IPS-15b (cell line): ENCODE measurements at regions not wholly inside any gene's neighbourhood (a gene's known extent, or its start where the extent isn't known, plus 50 kb on each side); places are given as distances from the start of the nearest gene placed in this dataset.

ENCODE experiments used
- H3K27me3 ChIP-seq: one replicate; pipeline ENCODE4 v1.6.1; 2013; ENCODE audit warnings: low read length; ENCODE audit not compliant: control insufficient read depth, insufficient read depth
- H3K36me3 ChIP-seq: one replicate; pipeline ENCODE4 v1.6.1; 2013; ENCODE audit warnings: low read length; ENCODE audit not compliant: control insufficient read depth, insufficient read depth
- H3K4me1 ChIP-seq: one replicate; pipeline ENCODE4 v1.6.1; 2013; ENCODE audit warnings: mild to moderate bottlenecking, low read length; ENCODE audit not compliant: control insufficient read depth, insufficient read depth
- H3K4me3 ChIP-seq: one replicate; pipeline ENCODE4 v1.5.1; 2013; ENCODE audit warnings: low read depth, low read length
- H3K9ac ChIP-seq: one replicate; pipeline ENCODE4 v1.6.1; 2013; ENCODE audit warnings: low read depth, mild to moderate bottlenecking, low read length
- H3K9me3 ChIP-seq: one replicate; pipeline ENCODE4 v1.6.1; 2013; ENCODE audit warnings: mild to moderate bottlenecking, low read length; ENCODE audit not compliant: control insufficient read depth, insufficient read depth

GRCh38 chr10:10865913-10866312 is 151.8 kb upstream of the CELF2 start:
- no peaks in the 10 kb centered on the region for H3K27me3 ChIP-seq
- no peak overlapping the region for H3K9ac ChIP-seq
- no peaks in the 10 kb centered on the region for H3K4me1 ChIP-seq
- H3K4me3 ChIP-seq, result no peak overlapping the region
- H3K36me3 ChIP-seq, result no peaks in the 10 kb centered on the region
- H3K9me3 ChIP-seq, result no peaks in the 10 kb centered on the region

GRCh38 chr10:10869592-10869991 is 148.1 kb upstream of the CELF2 start:
- no peaks in the 10 kb centered on the region for H3K9me3 ChIP-seq
- no peaks in the 10 kb centered on the region for H3K4me1 ChIP-seq
- no peak overlapping the region for H3K9ac ChIP-seq
- no peak overlapping the region for H3K4me3 ChIP-seq
- no peaks in the 10 kb centered on the region for H3K36me3 ChIP-seq
- H3K27me3 ChIP-seq, result no peaks in the 10 kb centered on the region

DNA sequence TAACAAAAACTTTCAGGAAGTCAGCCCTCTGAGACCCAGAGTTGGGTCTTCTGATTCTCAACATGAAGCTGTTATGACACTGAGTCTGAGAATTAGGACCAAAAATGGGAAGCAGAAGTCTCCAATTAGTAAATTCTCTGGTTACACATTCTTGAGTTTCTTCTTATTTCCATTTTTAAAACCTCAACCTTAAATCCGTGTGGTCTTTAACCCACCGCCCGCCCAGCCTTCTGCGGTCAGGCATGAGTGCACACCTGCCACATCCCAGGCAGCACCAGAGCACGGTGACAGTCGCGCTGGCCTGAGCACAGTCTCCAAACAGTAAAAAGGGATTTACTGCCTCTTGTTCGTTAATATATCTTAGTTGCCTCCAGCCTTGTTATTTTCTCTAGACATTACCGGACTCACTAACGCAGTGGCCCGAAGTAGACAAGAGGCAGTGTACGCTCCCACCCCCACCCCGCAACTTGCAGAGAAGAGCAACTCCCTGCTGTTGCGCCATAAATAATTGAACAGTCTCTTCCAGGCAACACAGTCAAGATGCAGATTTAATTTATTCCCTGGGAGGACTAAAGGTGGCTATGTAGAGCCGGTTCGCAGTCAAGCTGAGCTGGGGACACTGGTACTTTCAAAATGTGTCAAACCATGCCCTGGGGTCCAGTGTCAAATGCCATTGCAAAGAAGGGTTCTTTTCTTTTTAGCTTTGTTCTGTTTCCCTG is 147.0 kb upstream of the CELF2 start:
- H3K4me1 ChIP-seq, result no peaks in the 10 kb centered on the region
- no peak overlapping the region for H3K9ac ChIP-seq
- H3K9me3 ChIP-seq, result no peaks in the 10 kb centered on the region
- no peaks in the 10 kb centered on the region for H3K36me3 ChIP-seq
- no peaks in the 10 kb centered on the region for H3K27me3 ChIP-seq
- H3K4me3 ChIP-seq, result no peak overlapping the region

- H3K27me3 ChIP-seq, result no peaks in the 10 kb centered on the region
- H3K4me1 ChIP-seq, result no peaks in the 10 kb centered on the region
- H3K36me3 ChIP-seq, result no peaks in the 10 kb centered on the region
- H3K9ac ChIP-seq, result no peak overlapping the region
- H3K9me3 ChIP-seq, result no peaks in the 10 kb centered on the region
- no peak overlapping the region for H3K4me3 ChIP-seq
Observed at GRCh38 chr10:10871352-10871751, 146.3 kb upstream of the CELF2 start.

- Histone ChIP-seq H3K9ac (no peak overlapping the region), H3K9me3 (no peaks in the 10 kb centered on the region), H3K4me1 (no peaks in the 10 kb centered on the region), H3K4me3 (no peak overlapping the region), H3K27me3 (no peaks in the 10 kb centered on the region), H3K36me3 (no peaks in the 10 kb centered on the region)
Observed at GRCh38 chr10:10872035-10872673, 145.5 kb upstream of the CELF2 start.

- no peaks in the 10 kb centered on the region for H3K27me3 ChIP-seq
- H3K36me3 ChIP-seq, result no peaks in the 10 kb centered on the region
- no peak overlapping the region for H3K4me3 ChIP-seq
- no peaks in the 10 kb centered on the region for H3K4me1 ChIP-seq
- no peak overlapping the region for H3K9ac ChIP-seq
- no peaks in the 10 kb centered on the region for H3K9me3 ChIP-seq
Observed at GRCh38 chr10:10872764-10873163, 144.9 kb upstream of the CELF2 start.

DNA sequence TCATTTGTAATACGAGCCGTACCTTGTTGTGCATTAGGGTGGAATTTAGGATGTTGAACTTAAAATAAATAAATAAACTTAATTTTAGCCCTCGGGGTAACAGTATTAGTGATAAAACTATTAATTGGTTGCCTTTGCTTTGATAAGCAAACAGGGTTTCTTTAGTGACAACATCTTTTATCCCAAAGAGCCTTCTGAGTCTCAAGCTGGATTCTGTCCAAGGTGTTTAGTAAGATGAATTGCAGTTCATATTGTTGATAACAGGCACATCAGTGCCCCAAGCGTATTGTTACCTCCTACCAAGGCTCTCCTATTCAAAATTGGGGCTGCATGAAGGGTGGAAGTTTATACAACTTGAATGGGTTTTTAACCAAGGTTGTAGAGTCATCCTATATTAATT is 144.4 kb upstream of the CELF2 start:
- no peaks in the 10 kb centered on the region for H3K4me1 ChIP-seq
- no peak overlapping the region for H3K9ac ChIP-seq
- no peaks in the 10 kb centered on the region for H3K36me3 ChIP-seq
- no peaks in the 10 kb centered on the region for H3K9me3 ChIP-seq
- no peaks in the 10 kb centered on the region for H3K27me3 ChIP-seq
- H3K4me3 ChIP-seq, result no peak overlapping the region

DNA sequence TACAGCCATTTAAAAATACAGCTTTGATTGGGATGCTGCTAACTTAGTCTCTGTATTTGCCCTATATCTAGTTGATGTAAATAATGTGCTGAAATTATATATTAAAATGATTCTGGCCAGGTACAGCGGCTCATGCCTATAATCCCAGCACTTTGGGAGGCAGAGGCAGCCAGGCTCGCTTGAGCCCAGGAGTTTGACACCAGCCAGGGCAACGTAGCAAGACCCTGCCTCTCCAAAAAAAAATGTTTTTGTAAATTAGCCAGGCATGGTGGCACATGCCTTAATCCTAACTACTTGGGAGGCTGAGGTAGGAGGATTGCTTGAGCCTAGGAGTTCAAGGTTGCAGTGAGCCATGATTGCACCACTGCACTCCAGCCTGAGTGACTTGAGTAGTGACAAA is 143.8 kb upstream of the CELF2 start:
- Histone ChIP-seq H3K9me3 (no peaks in the 10 kb centered on the region), H3K4me1 (no peaks in the 10 kb centered on the region), H3K36me3 (no peaks in the 10 kb centered on the region), H3K27me3 (no peaks in the 10 kb centered on the region), H3K4me3 (no peak overlapping the region), H3K9ac (no peak overlapping the region)

- H3K9ac ChIP-seq, result no peak overlapping the region
- H3K4me1 ChIP-seq, result no peaks in the 10 kb centered on the region
- no peaks in the 10 kb centered on the region for H3K27me3 ChIP-seq
- H3K9me3 ChIP-seq, result no peaks in the 10 kb centered on the region
- H3K4me3 ChIP-seq, result no peak overlapping the region
- no peaks in the 10 kb centered on the region for H3K36me3 ChIP-seq
Observed at GRCh38 chr10:10878963-10879362, 138.7 kb upstream of the CELF2 start.

GRCh38 chr10:10881117-10881813 is 136.4 kb upstream of the CELF2 start:
- Histone ChIP-seq H3K27me3 (no peaks in the 10 kb centered on the region), H3K4me1 (no peaks in the 10 kb centered on the region), H3K36me3 (no peaks in the 10 kb centered on the region), H3K9me3 (no peaks in the 10 kb centered on the region), H3K9ac (no peak overlapping the region), H3K4me3 (no peak overlapping the region)

GRCh38 chr10:10883737-10884136 is 133.9 kb upstream of the CELF2 start:
- no peaks in the 10 kb centered on the region for H3K36me3 ChIP-seq

More at GRCh38 chr10:10883737-10884136, 133.9 kb upstream of the CELF2 start:
- no peaks in the 10 kb centered on the region for H3K4me1 ChIP-seq
- no peaks in the 10 kb centered on the region for H3K9me3 ChIP-seq
- no peak overlapping the region for H3K4me3 ChIP-seq
- no peaks in the 10 kb centered on the region for H3K27me3 ChIP-seq
- H3K9ac ChIP-seq, result no peak overlapping the region
